ENCODE measurements at regions not wholly inside any gene's neighbourhood (a gene's known extent, or its start where the extent isn't known, plus 50 kb on each side); places are given as distances from the start of the nearest gene placed in this dataset.
"Not testable (repeated sequence)": the region's sequence is repeated elsewhere in the genome, so short reads cannot be mapped to it uniquely, and the experiment has no call there.

DNA sequence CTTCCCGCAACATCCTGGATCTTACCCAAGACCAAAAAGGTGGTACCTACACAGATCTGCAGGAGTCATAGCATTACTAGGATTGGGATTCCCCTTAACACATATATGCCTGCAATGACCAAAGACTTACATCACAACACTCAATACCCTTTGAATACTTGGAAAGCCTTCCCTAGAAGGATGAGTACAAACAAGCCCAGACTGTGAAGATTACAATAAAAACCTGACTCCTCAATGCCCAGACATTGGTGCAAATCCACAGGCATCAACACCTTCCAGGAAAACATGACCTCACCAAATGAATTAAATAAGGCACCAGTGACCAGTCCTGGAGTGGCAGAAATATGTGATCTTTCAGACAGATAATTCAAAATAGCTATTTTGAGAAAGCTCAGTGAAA lies 326.8 kb downstream of the TBL1XR1 start:
- no peak for DNase-seq (ENCODE audit: low spot score)

DNA sequence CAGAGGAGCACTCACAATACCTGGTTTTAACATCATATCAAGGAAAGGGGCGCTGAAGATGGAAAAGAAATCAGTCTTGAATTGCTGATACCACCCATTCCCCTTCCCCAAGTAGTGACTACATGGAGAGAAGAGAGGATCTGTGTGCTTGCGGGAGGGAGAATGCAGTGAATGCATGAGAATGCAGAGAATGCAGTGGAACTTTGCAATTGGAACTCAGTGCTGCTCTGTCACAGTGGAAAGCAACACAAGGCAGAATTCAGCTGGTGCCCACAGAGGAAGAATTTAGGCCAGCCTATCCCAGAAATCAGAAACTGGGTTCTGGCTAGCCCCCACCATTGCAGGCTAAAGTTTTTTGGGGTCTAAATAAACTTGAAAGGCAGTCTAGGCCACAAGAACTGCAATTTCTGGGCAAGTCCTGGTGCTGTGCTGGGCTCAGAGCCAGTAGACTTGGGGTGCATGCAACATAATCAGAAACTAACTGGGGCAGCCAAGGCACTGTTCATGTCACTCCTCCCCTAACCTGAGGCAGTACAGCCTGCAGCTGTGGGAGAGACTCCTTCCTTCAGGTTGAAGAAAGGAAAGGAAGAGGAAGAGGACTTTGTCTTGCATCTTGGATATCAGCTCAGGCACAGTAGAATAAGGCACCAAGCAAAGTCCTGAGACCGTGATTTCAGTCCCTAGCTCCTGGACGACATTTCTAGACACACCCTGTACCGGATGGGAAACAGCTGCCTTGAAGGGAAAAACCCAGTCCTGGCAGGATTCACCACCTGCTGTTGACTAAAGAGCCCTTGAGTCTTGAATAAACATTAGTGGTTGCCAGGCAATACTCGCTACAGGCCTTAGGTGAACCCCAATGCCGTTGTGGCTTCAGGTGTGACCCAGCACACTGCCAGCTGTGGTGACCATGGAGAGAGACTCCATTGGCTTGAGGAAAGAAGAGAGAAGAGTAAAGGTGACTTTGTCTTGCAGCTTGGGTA lies 329.3 kb downstream of the TBL1XR1 start:
- DNase-seq (ENCODE audit: low spot score), result no peak

DNA sequence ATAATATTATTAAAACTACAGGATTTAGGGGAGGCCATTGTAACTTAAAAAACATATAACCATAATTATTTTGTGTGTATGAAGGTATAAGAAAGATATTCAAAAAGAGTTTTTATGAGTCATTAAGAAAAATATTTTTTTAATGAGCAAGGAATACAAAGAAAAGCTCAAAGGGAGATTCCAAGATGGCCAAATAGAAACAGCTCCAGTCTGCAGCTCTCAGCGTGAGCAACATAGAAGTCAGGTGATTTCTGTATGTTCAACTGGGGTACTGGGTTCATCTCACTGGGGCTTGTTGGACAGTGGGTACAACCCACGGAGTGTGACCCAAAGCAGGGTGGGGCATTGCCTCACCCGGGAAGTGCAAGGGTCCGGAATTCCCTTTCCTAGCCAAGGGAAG lies 336.1 kb downstream of the TBL1XR1 start:
- no peak for DNase-seq (ENCODE audit: low spot score)

DNA sequence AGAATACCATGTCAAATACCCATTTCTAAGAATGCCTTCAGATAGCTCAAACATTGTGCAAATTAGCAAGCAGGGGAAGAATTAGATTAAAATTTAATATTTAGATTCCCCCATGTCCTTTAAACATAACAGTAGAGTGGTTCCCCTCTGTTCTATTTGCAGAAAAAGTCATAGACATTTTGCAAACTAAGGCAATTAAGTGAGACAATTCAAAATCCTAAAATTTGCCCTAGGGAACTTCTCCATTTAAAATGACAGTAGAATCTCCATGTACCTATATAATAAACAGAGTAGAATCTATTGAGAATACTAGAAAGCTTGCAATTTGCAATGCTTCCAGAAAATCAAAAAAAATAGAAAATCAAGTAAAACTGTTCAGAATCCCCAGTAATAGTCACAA lies 340.6 kb downstream of the TBL1XR1 start:
- DNase-seq (ENCODE audit: low spot score), result no peak

DNA sequence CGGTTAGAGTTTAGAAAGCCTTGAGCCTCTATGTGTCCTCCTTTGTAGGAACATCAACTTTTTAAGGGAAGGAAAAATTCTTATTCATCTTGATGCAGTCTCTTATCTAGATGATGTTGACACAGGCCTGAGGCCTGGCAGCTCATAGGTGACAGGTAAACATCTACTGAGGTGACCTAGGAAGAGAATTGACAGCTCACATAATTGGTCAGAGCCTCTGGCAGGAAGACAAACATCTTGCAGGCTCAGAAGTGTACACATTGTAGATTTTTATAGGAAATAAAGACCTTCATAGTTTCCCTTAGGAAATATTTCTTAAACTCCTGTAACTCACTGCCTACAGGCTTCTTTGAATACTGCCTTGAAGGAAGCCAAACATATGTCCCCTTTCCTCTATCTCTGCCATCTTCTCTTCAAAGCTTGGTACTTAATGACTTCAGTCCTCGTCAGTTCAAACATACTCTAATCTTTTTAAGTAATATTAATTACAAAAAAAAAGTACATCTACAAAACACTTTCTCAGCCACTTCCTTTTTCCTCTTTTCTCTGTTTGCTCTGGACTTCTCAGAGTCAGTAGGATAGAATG lies 341.3 kb downstream of the TBL1XR1 start:
- no peak for DNase-seq (ENCODE audit: low spot score)

DNA sequence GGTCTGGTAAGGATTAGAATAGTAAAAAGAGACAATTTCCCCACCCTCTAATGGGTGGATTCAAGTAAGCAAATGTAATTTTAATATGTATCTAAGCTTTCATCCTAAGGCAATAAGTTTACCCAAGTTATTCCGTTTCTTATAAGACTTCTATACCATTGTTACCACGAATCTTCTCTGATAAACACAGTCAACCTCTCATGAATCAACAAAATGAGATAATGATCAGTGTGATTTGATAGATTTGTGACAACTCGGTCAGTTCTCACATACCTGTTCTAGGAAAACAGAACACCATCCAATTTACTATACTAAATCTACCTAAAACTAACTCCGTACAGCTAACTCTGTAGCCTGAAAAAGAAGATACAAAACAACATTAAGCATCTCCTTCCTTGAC lies 342.1 kb downstream of the TBL1XR1 start:
- no peak for DNase-seq (ENCODE audit: low spot score)

DNA sequence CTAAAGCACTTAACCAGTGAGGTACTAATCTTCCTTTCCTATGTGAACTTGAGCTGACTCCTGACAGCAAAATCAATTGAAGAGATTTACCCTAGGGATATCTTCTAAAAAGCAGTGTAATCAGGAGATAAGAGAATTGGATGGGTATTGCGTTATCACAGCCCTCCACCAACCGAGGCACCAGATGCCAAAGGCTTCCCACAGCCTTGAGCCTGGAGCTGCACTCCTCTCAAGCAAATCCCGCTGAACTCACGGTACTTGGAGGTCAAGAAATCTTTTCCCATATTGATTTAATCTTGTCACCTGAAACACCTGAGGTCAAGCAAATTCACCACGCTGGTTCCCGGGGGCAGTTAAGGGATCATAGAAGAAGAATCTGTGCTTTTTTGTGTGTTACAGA lies 346.8 kb downstream of the TBL1XR1 start:
- DNase-seq (ENCODE audit: low spot score), result no peak

DNA sequence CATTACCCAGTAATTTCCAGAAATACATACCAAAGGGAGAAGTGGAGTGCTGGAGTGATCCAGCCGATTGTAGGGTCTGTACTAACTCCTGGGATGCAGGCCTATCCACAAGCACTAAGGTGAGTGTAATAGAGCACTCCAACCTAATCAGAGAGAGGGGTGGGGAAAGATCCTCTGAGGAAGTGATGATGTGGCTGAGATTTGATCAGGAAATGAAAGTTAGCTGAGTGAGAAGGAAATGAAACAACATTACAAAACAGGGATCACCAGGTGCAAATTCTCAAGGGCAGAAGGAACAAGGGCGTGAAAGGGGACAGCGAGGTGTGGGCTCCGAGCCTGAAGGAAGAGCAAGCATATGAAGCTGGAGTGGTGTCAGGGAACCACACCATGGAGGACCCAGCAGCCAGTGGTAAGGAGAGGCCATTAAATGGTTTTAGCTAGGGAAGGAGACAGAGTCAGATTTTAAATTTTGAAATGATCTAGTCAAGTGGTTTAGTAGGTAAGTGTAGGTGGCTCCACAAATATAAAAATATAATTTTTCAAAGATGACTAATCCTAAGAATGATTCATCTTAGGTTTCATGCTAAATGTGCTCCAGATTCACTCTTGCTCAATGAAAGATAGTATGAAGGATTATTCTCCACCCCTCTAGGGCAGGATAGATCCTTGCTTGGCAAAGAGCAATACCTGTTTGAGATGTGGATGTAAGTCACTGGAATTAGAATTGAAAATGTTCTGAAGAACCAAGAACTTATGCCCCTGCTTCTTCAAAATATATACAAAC lies 348.7 kb downstream of the TBL1XR1 start:
- DNase-seq (ENCODE audit: low spot score), result no peak

DNA sequence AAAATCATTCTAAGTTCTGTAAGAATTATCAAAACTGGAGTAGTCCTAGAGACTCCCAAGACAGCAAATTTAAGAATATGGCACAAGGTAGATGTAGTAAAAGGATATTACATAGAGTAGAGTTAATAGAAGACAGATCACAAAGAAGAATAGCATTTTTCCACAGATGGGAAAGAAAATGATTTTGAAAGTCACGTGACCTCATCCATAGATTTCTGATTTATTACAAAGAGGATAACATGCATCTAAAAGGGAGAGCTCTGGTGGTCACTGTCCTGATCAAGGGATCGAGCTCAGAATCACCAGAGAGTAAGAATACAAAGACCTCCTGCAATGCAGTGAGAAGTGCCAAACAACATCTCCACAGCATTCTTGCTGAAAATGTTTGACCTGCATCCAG lies 354.4 kb downstream of the TBL1XR1 start:
- no peak for DNase-seq (ENCODE audit: low spot score)

DNA sequence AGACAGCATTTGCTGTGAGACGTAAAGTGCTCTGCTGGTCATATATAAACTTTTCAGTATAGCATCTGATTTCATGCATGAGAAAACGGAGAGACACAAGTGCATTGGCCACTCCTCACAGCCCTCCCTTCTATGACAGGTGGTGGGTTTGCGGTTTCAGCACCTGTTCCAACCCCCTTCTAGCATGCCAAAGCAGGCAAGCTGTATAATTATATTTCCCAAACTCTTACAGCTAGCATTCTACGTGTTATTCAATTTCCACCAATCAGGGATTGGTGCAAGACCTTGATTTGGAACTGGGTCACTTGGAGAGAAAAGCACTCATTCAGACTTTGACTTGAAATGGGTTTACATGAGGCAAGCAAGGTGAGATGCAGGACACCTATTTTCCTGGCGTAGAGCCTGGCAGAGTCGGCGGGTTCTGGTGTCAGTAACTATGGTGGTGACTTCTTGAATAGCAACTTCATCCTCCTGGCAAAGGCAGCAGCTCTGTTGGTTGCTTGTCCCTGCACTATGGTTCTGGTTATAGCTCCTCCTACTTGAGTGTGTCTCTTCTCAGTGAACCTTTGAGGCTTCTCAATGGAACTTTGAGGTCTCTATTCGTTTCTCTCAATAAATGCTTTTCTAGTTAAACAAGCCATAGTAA lies 356.5 kb downstream of the TBL1XR1 start:
- DNase-seq (ENCODE audit: low spot score), result no peak

DNA sequence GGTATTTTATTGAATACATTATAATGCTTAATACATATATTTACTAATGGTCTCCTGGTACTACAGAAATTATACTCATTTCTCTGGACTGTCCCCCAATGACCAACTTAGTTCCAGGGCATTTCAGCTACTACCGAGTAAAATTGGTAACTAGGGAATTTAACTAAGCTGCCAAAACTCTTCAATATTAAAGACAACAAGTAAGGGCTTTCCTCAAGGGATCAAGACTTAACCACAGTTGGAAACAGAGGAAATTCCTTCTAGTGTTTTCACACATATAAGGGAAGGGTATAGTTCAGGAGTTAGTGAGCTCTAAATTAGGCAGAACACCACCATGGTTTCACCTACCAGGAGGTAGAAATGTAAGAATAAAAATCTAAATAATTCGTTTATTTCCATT lies 357.4 kb downstream of the TBL1XR1 start:
- no peak for DNase-seq (ENCODE audit: low spot score)

DNA sequence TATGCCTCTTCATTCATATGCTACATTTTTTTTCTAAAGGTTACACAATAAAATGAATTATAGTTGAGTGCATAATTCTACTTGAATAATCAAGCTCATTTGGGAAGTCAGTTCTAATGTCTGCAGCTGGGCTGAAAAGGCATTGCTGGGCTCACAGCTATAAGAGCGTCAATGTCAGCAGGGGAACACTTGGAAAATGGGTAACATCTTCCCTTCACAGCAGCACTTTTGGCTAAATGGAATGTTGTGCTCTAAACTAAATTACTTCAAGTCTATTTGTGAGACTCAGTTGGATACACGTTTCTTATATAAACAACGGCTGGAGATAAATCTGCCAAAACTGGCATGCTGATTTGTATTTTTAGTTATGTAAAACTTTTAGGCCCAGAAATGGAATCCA lies 357.8 kb downstream of the TBL1XR1 start:
- DNase-seq (ENCODE audit: low spot score), result no peak

DNA sequence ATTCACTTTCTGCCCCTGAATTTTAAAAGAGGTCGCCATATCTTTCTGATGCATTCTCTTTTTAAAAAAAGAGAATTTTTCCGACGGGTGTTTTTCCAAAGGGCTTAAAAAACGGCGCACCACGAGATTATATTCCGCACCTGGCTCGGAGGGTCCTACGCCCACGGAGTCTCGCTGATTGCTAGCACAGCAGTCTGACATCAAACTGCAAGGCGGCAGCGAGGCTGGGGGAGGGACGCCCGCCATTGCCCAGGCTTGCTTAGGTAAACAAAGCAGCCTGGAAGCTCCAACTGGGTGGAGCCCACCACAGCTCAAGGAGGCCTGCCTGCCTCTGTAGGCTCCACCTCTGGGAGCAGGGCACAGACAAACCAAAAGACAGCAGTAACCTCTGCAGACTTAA lies 370.0 kb downstream of the TBL1XR1 start:
- not testable (repeated sequence) for DNase-seq (ENCODE audit: low spot score)

DNA sequence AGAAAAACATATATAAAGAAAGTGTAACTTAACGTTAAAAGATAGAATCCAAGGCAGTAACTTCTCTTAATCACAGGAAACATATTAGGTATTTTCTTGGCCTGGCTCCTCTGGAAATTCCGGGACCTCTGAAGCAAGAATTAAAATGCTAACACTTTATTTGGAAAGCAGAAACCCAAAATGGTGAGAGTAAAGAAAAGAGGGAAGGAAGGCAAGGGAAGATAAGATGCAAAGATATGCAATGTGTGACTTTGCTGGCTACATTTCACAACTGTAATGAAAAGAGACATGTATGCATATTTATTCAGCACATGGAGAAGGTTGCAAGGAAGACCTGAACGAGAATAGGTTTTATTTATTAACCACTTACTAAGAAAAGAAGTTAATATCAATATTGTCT lies 372.5 kb downstream of the TBL1XR1 start:
- DNase-seq (ENCODE audit: low spot score), result no peak

DNA sequence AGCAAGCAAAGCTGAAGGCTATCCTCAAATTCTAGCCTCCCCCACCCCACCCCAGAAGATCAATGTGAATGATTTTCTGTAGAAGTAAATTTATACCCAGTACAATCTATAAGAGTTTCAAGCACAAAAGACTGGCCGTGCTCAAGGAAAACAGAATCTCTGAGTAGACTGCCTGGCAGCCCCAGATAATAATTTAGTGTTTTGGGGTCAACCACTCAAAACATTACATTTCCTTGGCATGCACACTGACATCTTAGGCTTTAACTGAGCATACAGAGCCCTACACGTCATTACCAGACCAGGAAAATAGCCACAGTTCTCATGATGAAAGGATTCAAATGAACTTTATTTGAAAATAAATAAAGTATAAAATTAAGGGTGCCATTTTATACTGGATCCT lies 376.5 kb downstream of the TBL1XR1 start:
- no peak for DNase-seq (ENCODE audit: low spot score)

DNA sequence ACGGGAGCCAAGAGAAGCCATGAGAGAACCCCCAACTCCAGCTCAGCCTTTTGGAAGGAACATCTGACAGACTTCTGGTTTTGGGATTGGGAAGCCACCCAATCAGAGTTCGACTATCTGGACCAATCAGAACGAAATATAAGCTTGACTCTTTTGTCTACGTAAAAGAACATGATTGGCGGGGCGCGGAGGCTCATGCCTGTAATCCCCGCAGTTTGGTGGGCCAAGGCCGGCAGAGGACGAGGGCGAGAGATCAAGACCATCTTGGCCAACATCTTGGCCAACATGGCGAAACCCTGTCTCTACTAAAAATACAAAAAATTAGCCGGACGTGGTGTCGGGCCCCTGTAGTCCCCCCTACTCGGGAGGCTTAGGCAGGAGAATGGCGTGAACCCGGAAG lies 380.3 kb downstream of the TBL1XR1 start:
- no peak for DNase-seq (ENCODE audit: low spot score)

DNA sequence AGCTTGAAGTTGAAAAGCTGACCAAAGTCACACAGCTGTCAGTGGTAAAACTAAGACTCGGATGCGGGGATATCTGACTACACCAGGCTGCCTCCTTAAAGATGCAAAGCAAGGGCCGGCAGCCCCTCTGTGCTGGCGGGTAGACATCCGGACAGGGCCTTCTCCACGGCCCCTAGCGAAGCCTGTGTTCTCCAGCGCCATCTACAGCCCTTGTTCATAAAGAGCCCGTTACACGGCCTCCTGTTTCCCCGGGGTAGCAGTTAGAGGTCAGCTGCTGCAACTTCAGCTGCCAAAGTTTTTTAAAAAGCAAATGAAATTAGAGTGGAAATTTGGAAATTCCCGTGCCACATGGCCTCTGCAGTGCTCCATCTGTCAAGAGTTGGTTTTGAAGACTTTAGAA lies 383.0 kb downstream of the TBL1XR1 start:
- peak; percentile 20 for DNase-seq (ENCODE audit: low spot score)

DNA sequence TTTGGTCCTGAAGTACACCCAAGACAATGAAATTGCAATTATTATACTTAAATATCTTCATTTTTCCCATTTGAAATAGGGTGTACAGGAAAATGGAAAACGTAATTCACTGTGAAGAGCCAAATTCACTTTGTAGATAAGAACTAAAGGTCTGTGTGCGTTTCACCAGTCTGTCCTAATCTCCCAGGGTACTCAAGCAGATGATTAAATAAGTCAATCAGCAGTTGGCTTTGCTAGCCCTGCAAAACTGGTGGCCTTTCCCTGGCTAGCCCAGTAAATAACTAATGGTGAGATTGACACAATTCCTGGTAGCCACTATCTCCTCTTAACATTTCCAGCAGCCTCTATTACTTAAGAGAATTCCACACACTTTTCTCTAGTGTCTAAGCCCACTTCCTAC lies 389.3 kb downstream of the TBL1XR1 start:
- no peak for DNase-seq (ENCODE audit: low spot score)

DNA sequence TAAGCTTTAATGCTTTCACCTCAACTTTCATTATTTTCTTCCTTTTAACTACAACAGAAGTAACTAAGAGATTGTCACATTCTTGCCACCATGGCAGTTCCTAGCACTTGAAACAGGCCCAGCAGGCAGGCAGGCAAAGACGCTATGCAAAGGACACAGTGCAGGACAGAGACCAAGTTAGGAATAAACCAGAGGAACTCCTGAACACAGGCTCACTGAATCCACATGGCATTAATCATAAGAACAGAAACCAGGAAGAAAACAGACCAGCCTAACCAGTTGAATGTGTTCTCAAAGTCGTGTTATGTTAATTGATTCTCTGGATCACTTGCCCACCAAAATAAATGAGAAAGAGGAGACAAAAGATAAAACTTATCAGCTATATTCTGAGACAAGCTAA lies 397.6 kb downstream of the TBL1XR1 start:
- DNase-seq (ENCODE audit: low spot score), result no peak

DNA sequence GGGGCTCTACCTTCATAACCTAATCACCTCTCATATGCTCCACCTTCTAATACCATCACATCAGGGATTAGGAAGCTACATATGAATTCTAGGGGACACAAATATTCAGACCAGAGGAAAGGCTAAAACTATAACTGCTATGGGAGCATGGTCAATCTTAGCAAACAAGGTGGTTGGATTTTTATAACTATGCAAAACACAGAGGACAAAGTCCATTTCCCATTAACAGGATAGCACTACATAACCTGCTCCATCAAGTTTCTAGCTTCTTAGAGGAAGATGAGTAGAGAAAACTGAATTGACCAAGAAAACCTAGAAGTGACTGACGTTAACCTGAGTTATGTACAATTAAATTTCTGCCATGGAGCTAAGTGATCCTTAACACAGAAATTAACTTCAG lies 398.6 kb downstream of the TBL1XR1 start:
- no peak for DNase-seq (ENCODE audit: low spot score)

DNA sequence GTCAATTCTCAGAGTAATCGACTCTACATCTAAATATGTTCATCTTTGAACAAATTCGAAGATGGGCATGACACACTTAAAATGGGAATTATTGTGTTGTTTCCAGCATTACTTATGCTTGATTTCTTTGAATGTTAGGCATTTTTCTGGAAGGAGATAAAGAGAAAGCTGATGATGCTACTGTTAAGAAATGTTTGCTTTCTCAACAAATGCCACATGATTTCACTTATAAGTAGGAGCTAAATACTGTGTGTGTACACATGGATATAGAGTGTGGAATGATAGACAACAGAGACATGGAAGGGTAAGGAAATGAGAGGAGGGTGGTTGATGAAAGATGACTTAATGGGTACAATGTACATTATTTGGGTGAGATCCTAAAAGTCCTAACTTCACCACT lies 400.9 kb downstream of the TBL1XR1 start:
- DNase-seq (ENCODE audit: low spot score), result no peak

DNA sequence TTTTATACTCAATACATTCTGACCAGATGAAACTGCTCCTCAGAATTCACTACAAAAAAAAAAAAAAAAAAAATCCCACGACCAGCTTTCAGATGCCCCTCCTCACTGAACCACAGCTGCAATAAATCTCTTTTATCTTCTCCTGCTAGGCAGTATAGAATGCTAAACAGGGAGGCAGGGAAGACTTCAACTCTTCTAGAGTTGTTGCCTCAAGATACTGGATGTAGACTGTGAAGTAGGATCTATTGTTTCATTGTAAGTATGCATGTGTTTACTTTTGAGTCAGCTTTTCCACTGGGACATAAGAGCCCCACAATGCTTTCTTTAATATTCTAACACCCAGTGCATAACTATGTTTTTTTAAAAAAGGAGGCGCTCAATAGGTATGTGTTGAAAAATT lies 401.4 kb downstream of the TBL1XR1 start:
- no peak for DNase-seq (ENCODE audit: low spot score)

Data from germinal center (tissue), 1 donor.